Psoas muscle (tissue), 7 donors: ENCODE measurements at regions not wholly inside any gene's neighbourhood (a gene's known extent, or its start where the extent isn't known, plus 50 kb on each side); places are given as distances from the start of the nearest gene placed in this dataset.

Source experiments
- ATAC-seq, 4 donors: fragments of 200-7000 bp; cut with Tn5 transposase; one replicate each; pipeline ENCODE4 v1.9.1; 2020; ENCODE audit warnings: moderate library complexity in 3 of 4, mild to moderate bottlenecking in 2 of 4
- DNase-seq, 2 donors: peaks; one replicate each; pipeline ENCODE4 v3.0.0-alpha.2; 2020
- H3K27ac ChIP-seq: fragments of 200-600 bp; one replicate; pipeline ENCODE4 v1.8.0; 2022
- H3K27me3 ChIP-seq, 3 donors: fragments of 200-600 bp in 1 of 3; one replicate each; pipeline versions ENCODE4 v1.6.1 to v1.8.0; 2013 to 2022; ENCODE audit warnings: low read length in 2 of 3, mild to moderate bottlenecking in 2 of 3, moderate library complexity in 1 of 3; ENCODE audit not compliant: insufficient read depth in 3 of 3
- H3K36me3 ChIP-seq, 2 donors: fragments of 200-600 bp in 1 of 2; one replicate each; pipeline versions ENCODE4 v1.6.1 to v1.8.0; 2013 to 2022; ENCODE audit warnings: low read depth in 1 of 2, mild to moderate bottlenecking in 1 of 2, moderate library complexity in 1 of 2; ENCODE audit not compliant: insufficient read depth in 1 of 2
- H3K4me1 ChIP-seq: fragments of 200-600 bp; one replicate; pipeline ENCODE4 v1.8.0; 2022
- H3K4me3 ChIP-seq: fragments of 200-600 bp; one replicate; pipeline ENCODE4 v1.8.0; 2022; ENCODE audit warnings: mild to moderate bottlenecking
- H3K9me3 ChIP-seq: fragments of 200-600 bp; one replicate; pipeline ENCODE4 v1.8.0; 2022
- CTCF ChIP-seq: fragments of 200-600 bp; IDR thresholded peaks from one replicate; pipeline ENCODE4 v1.8.0; 2022; ENCODE audit warnings: antibody characterized with exemption
- WGBS, 3 donors: extraction: QIAGEN DNeasy Blood & Tissue Kit; methylation state at CpG; one replicate each; pipeline versions ENCODE4 v1.1.6 to v1.1.7; 2013; 5-methylcytosine and 5-hydroxymethylcytosine counted together
- intact Hi-C, 2 donors: fragments of 100-400 bp; cut with DNase I; formaldehyde crosslinking; loops; one replicate each; pipeline versions ENCODE4 v1.11.0 to v1.14.2; 2022
- donor health status: healthy with polysubstance abuse.
- donor health status: DM: no; HTN: no; CAD: no; lungs with moderate emphysema.
- donor health status: Bipolar disorder and iron deficiency.
- donor health status: healthy.
- donor health status: DM: yes; HTN: yes; CAD: no.
- donor health status: DM: no; HTN: no; CAD: no.
- donor health status: DM: yes; HTN: yes; CAD: no.

- TF ChIP-seq CTCF, result no peak
- no peak for ATAC-seq
- no peaks in the 10 kb centered on the region for H3K9me3 ChIP-seq
- no peaks in the 10 kb centered on the region for H3K36me3 ChIP-seq
- H3K27me3 ChIP-seq, result peaks cover 0 to 8% (median 2%) of the 10 kb centered on the region in 3 donors
- WGBS, 3 donors, result 65 to 76% (median 74%) methylated on average over 2 of the region's 2 CpGs
- intact Hi-C loops, result no loop called here
- H3K4me3 ChIP-seq, result no peak overlapping the region
- H3K4me1 ChIP-seq, result no peaks in the 10 kb centered on the region
- H3K27ac ChIP-seq, result no peak overlapping the region
- no peak for DNase-seq
These were observed 66.7 kb downstream of the DHRS2 start for GRCh38 chr14:23702656-23703426.

GRCh38 chr14:23704890-23705289 is 68.7 kb downstream of the DHRS2 start:
- DNase-seq (no peak), ATAC-seq (no peak)
- Histone ChIP-seq H3K9me3 (no peaks in the 10 kb centered on the region), H3K4me1 (no peaks in the 10 kb centered on the region), H3K27me3 (peaks cover 0 to 8% (median 2%) of the 10 kb centered on the region in 3 donors), H3K4me3 (no peak overlapping the region), H3K36me3 (no peaks in the 10 kb centered on the region), H3K27ac (no peak overlapping the region)
- TF ChIP-seq CTCF, result no peak
- 44 to 49% (median 48%) methylated on average over 2 of the region's 2 CpGs for WGBS, 3 donors
- intact Hi-C loops, result no loop called here

GRCh38 chr14:23707415-23707814 is 71.3 kb downstream of the DHRS2 start:
- peaks cover 0 to 2% (median 0%) of the 10 kb centered on the region in 3 donors for H3K27me3 ChIP-seq
- H3K36me3 ChIP-seq, result no peaks in the 10 kb centered on the region
- 74 to 79% (median 77%) methylated on average over 5 of the region's 5 CpGs for WGBS, 3 donors
- TF ChIP-seq CTCF, result no peak
- H3K4me1 ChIP-seq, result no peaks in the 10 kb centered on the region
- intact Hi-C loops, result no loop called here
- no peaks in the 10 kb centered on the region for H3K9me3 ChIP-seq
- H3K27ac ChIP-seq, result no peak overlapping the region
- ATAC-seq (no peak), DNase-seq (no peak)
- H3K4me3 ChIP-seq, result no peak overlapping the region

- intact Hi-C loops, result no loop called here
- Histone ChIP-seq H3K4me3 (no peak overlapping the region), H3K36me3 (no peaks in the 10 kb centered on the region), H3K4me1 (no peaks in the 10 kb centered on the region), H3K27ac (no peak overlapping the region), H3K9me3 (no peaks in the 10 kb centered on the region), H3K27me3 (no peaks in the 10 kb centered on the region)
- WGBS, 3 donors, result 80 to 87% (median 86%) methylated on average over 4 of the region's 4 CpGs
- DNase-seq (no peak), ATAC-seq (no peak)
- TF ChIP-seq CTCF, result no peak
These were observed 72.2 kb downstream of the DHRS2 start for GRCh38 chr14:23708343-23708742.

GRCh38 chr14:23709923-23710322 is 73.8 kb downstream of the DHRS2 start:
- DNase-seq (no peak), ATAC-seq (no peak)
- Histone ChIP-seq H3K27ac (no peak overlapping the region), H3K36me3 (no peaks in the 10 kb centered on the region), H3K4me3 (no peak overlapping the region), H3K9me3 (no peaks in the 10 kb centered on the region), H3K4me1 (no peaks in the 10 kb centered on the region), H3K27me3 (no peaks in the 10 kb centered on the region)
- TF ChIP-seq CTCF, result no peak
- intact Hi-C loops, result no loop called here
- 63 to 94% (median 91%) methylated on average over 2 of the region's 2 CpGs for WGBS, 3 donors
